Neural cell (in vitro differentiated cells): ENCODE measurements at regions not wholly inside any gene's neighbourhood (a gene's known extent, or its start where the extent isn't known, plus 50 kb on each side); places are given as distances from the start of the nearest gene placed in this dataset.

ENCODE experiments used
- CTCF ChIP-seq: fragments of 450-650 bp; IDR thresholded peaks from 2 replicates; pipeline ENCODE4 v1.5.1; 2014; ENCODE audit warnings: antibody characterized with exemption, mild to moderate bottlenecking, moderate library complexity; ENCODE audit not compliant: poor library complexity, severe bottlenecking
- EP300 ChIP-seq: fragments of 450-650 bp; conservative IDR thresholded peaks from 2 replicates; pipeline ENCODE4 v1.6.1; 2014; ENCODE audit warnings: antibody characterized with exemption, mild to moderate bottlenecking, moderate library complexity; ENCODE audit not compliant: poor library complexity, severe bottlenecking
- EZH2 ChIP-seq: fragments of 200-600, 300-800 bp; shearing (Covaris generic), sonication (generic); IDR thresholded peaks from 2 replicates; pipeline ENCODE4 v1.6.1; 2014; ENCODE audit warnings: antibody characterized with exemption, low read length, borderline replicate concordance, mild to moderate bottlenecking; ENCODE audit not compliant: insufficient read depth, poor library complexity, severe bottlenecking
- MXI1 ChIP-seq: fragments of 450-650 bp; conservative IDR thresholded peaks from 2 replicates; pipeline ENCODE4 v1.6.1; 2014; ENCODE audit warnings: antibody characterized with exemption, mild to moderate bottlenecking; ENCODE audit not compliant: poor library complexity, severe bottlenecking
- POLR2AphosphoS5 ChIP-seq: IDR thresholded peaks from 2 replicates; pipeline ENCODE4 v1.6.1; 2012
- RAD21 ChIP-seq: fragments of 450-650 bp; conservative IDR thresholded peaks from 2 replicates; pipeline ENCODE4 v1.6.1; 2014; ENCODE audit warnings: antibody characterized with exemption, mild to moderate bottlenecking, moderate library complexity
- SMC3 ChIP-seq: fragments of 450-650 bp; conservative IDR thresholded peaks from 2 replicates; pipeline ENCODE4 v1.6.1; 2014; ENCODE audit warnings: antibody characterized with exemption, mild to moderate bottlenecking, moderate library complexity; ENCODE audit not compliant: poor library complexity
- TAF1 ChIP-seq: IDR thresholded peaks from 2 replicates; pipeline ENCODE4 v1.6.1; 2012; ENCODE audit warnings: low read depth

- TF ChIP-seq CTCF, result no peak
- TF ChIP-seq TAF1, result no peak
- TF ChIP-seq POLR2AphosphoS5, result no peak
- no peak for TF ChIP-seq EP300
- no peak for TF ChIP-seq MXI1
- TF ChIP-seq SMC3, result no peak
- TF ChIP-seq EZH2, result no peak
- TF ChIP-seq RAD21, result no peak
Measured at GRCh38 chr10:33434933-33435332, 100.5 kb upstream of the NRP1 start.
